ENCODE measurements at regions not wholly inside any gene's neighbourhood (a gene's known extent, or its start where the extent isn't known, plus 50 kb on each side); places are given as distances from the start of the nearest gene placed in this dataset.

DNA sequence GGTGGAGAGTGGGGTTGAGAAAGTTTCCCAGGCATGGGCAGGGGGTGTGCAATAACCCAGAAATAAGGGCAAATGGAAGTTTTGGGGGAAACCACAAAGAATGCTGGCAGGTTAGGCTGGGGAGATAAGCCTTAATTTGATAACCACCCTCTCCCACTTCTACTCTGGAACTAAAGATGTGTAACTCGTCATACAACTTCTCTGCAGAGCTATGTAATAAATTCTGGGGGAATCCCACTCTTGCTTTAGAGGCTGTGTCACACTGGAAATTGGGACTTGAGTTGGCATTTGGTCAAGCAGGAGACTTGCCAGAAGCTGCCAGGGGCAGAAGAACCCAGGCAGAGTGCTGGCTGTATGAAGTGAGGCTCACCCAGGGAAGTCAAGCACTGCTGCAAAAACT lies 170.9 kb upstream of the CPEB2 start:
- TF ChIP-seq, protein P1, sequence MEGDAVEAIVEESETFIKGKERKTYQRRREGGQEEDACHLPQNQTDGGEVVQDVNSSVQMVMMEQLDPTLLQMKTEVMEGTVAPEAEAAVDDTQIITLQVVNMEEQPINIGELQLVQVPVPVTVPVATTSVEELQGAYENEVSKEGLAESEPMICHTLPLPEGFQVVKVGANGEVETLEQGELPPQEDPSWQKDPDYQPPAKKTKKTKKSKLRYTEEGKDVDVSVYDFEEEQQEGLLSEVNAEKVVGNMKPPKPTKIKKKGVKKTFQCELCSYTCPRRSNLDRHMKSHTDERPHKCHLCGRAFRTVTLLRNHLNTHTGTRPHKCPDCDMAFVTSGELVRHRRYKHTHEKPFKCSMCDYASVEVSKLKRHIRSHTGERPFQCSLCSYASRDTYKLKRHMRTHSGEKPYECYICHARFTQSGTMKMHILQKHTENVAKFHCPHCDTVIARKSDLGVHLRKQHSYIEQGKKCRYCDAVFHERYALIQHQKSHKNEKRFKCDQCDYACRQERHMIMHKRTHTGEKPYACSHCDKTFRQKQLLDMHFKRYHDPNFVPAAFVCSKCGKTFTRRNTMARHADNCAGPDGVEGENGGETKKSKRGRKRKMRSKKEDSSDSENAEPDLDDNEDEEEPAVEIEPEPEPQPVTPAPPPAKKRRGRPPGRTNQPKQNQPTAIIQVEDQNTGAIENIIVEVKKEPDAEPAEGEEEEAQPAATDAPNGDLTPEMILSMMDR (IDR thresholded peaks at IDR 0.05), result no peak
- no peak for TF ChIP-seq POLR2A (IDR thresholded peaks at IDR 0.05)
- TF ChIP-seq POLR2AphosphoS5 (IDR thresholded peaks at IDR 0.05), result no peak
